ENCODE measurements at regions not wholly inside any gene's neighbourhood (a gene's known extent, or its start where the extent isn't known, plus 50 kb on each side); places are given as distances from the start of the nearest gene placed in this dataset.

- no peak overlapping the region for H3K4me3 ChIP-seq (replicated peaks; ENCODE audit: low read depth, low read length)
- DNase-seq (ENCODE audit: extremely low read depth, low read depth) = no peak
- TF ChIP-seq, protein P1, sequence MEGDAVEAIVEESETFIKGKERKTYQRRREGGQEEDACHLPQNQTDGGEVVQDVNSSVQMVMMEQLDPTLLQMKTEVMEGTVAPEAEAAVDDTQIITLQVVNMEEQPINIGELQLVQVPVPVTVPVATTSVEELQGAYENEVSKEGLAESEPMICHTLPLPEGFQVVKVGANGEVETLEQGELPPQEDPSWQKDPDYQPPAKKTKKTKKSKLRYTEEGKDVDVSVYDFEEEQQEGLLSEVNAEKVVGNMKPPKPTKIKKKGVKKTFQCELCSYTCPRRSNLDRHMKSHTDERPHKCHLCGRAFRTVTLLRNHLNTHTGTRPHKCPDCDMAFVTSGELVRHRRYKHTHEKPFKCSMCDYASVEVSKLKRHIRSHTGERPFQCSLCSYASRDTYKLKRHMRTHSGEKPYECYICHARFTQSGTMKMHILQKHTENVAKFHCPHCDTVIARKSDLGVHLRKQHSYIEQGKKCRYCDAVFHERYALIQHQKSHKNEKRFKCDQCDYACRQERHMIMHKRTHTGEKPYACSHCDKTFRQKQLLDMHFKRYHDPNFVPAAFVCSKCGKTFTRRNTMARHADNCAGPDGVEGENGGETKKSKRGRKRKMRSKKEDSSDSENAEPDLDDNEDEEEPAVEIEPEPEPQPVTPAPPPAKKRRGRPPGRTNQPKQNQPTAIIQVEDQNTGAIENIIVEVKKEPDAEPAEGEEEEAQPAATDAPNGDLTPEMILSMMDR (IDR thresholded peaks at IDR 0.05; ENCODE audit: low read depth, low read length, missing control alignments) = no peak
Observed at GRCh38 chr6:8535519-8535918, 100.2 kb upstream of the SLC35B3 start.

GRCh38 chr6:8530785-8531435, 95.6 kb upstream of the SLC35B3 start:
- TF ChIP-seq, protein P1 (IDR thresholded peaks at IDR 0.05; ENCODE audit: low read depth, low read length, missing control alignments) = no peak
- no peak for DNase-seq (ENCODE audit: extremely low read depth, low read depth)
- no peak overlapping the region for H3K4me3 ChIP-seq (replicated peaks; ENCODE audit: low read depth, low read length)

DNA sequence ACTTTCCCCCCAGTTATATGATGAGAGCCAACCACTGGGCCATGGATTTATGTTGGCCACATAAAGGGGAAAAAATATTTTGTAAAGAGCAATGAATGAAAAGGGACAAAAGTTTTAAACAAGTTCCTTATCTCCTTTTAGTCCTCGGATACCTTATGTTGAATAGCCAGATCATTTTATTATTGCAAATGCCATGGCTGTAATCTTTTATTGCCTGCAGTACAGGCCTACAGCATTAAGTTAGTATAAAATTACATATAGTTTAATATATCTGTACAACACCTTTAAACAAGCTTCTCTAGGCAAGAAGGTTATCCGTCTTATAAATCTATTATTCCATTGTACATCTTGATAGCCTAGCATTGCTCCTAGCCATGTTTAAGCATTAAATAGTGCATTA, 93.9 kb upstream of the SLC35B3 start:
- TF ChIP-seq, protein P1 (IDR thresholded peaks at IDR 0.05; ENCODE audit: low read depth, low read length, missing control alignments) = no peak
- H3K4me3 ChIP-seq (replicated peaks; ENCODE audit: low read depth, low read length) = no peak overlapping the region
- no peak for DNase-seq (ENCODE audit: extremely low read depth, low read depth)

DNA sequence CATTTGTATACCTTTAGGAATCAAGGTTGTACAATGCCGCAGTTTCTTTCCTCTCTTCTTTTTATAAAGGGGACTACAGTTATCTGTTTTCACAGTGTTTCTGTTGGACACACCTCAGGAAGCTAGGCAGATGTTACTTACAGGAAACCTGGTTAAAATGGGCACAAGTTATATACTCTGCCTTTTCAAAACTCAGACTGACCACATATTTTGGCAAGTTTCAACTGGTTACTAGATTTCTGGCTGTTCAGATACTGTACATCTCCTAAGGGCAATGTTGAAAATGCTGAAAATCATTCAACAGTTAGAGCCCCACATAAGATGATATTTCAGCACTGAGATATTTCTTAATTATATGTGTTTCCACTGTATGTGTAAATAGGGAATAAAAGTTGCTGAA, 92.5 kb upstream of the SLC35B3 start:
- no peak for DNase-seq (ENCODE audit: extremely low read depth, low read depth)
- no peak overlapping the region for H3K4me3 ChIP-seq (replicated peaks; ENCODE audit: low read depth, low read length)
- TF ChIP-seq, protein P1 (IDR thresholded peaks at IDR 0.05; ENCODE audit: low read depth, low read length, missing control alignments) = no peak

- no peak overlapping the region for H3K4me3 ChIP-seq (replicated peaks; ENCODE audit: low read depth, low read length)
- TF ChIP-seq, protein P1 (IDR thresholded peaks at IDR 0.05; ENCODE audit: low read depth, low read length, missing control alignments) = no peak
- DNase-seq (ENCODE audit: extremely low read depth, low read depth) = no peak
Observed at GRCh38 chr6:8526624-8527023, 91.3 kb upstream of the SLC35B3 start.

GRCh38 chr6:8525370-8525769, 90.0 kb upstream of the SLC35B3 start:
- TF ChIP-seq, protein P1 (IDR thresholded peaks at IDR 0.05; ENCODE audit: low read depth, low read length, missing control alignments) = no peak
- DNase-seq (ENCODE audit: extremely low read depth, low read depth) = no peak
- no peak overlapping the region for H3K4me3 ChIP-seq (replicated peaks; ENCODE audit: low read depth, low read length)

DNA sequence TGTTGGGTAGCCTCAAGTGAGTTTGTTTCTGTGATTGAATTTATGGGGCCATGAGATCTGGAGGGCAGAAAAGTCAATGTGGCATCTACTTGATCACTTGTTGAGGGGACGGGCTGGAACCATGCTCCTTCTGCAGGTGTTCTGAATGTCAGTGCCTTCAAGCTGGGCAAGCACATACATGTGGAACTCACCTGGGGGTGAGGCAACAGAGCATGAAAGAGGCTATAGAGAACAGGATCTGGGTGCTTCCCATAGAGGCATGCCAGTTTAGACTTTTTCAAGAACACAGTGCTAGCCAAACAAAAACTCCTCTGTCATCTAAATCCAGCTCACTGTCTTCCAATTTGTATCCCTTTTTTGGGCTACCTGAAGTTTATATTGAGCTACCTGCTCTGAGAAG, 77.8 kb upstream of the SLC35B3 start:
- H3K4me3 ChIP-seq (replicated peaks; ENCODE audit: low read depth, low read length) = no peak overlapping the region
- no peak for DNase-seq (ENCODE audit: extremely low read depth, low read depth)
- TF ChIP-seq, protein P1 (IDR thresholded peaks at IDR 0.05; ENCODE audit: low read depth, low read length, missing control alignments) = no peak
